Caco-2 (cell line): ENCODE measurements at regions not wholly inside any gene's neighbourhood (a gene's known extent, or its start where the extent isn't known, plus 50 kb on each side); places are given as distances from the start of the nearest gene placed in this dataset.

Source experiments
- BruUV-seq: library from RNA; stranded (reverse); fragments of 400-500 nt; replicated peaks from 2 replicates; lab custom pipeline; 2021; lab: Mats Ljungman, UMichigan
- CTCF ChIA-PET: fragments of 300-600 bp; sonication (Branson Sonifier 250); formaldehyde crosslinking; loops from one replicate; lab custom pipeline; 2022; ENCODE audit warnings: antibody characterized with exemption; lab: Charles Lee
- POLR2A ChIA-PET: fragments of 300-600 bp; sonication (Branson Sonifier 250); formaldehyde crosslinking; loops from one replicate; lab custom pipeline; 2022; ENCODE audit warnings: antibody characterized with exemption; lab: Charles Lee
- DNase-seq, 2 experiments: peaks; one replicate each; pipeline versions ENCODE4 v3.0.0 to v3.0.0-alpha.2; 2020 to 2022
- H3K27me3 ChIP-seq: replicated peaks from 2 replicates; pipeline ENCODE4 v1.6.0; 2011; ENCODE audit warnings: low read length; ENCODE audit not compliant: control insufficient read depth, insufficient read depth
- H3K36me3 ChIP-seq: 2 replicates; pipeline ENCODE4 v1.5.1; 2011; ENCODE audit warnings: low read length; ENCODE audit not compliant: control insufficient read depth, insufficient read depth
- H3K4me1 ChIP-seq: fragments of 250-450 bp; sonication (Bioruptor Pico); 2 replicates; pipeline ENCODE4 v1.5.1; 2020; ENCODE audit warnings: mild to moderate bottlenecking
- H3K4me3 ChIP-seq: 2 replicates; pipeline ENCODE4 v1.5.1; 2011; ENCODE audit warnings: low read depth, mild to moderate bottlenecking, control low read depth, low read length
- H3K9me3 ChIP-seq: fragments of 250-450 bp; sonication (Bioruptor Pico); 2 replicates; pipeline ENCODE4 v1.5.1; 2020; ENCODE audit warnings: mild to moderate bottlenecking, moderate library complexity
- H3K27ac Mint-ChIP-seq: one replicate; pipeline ENCODE4 v1.8.0; 2022; ENCODE audit warnings: mixed read lengths; ENCODE audit not compliant: unreplicated experiment
- H3K27me3 Mint-ChIP-seq: one replicate; pipeline ENCODE4 v1.8.0; 2022; ENCODE audit warnings: mixed read lengths; ENCODE audit not compliant: insufficient read depth, unreplicated experiment
- H3K36me3 Mint-ChIP-seq: one replicate; pipeline ENCODE4 v1.8.0; 2022; ENCODE audit warnings: mild to moderate bottlenecking, mixed read lengths; ENCODE audit not compliant: insufficient read depth, unreplicated experiment
- H3K4me1 Mint-ChIP-seq: one replicate; pipeline ENCODE4 v1.8.0; 2022; ENCODE audit warnings: low read depth, mixed read lengths; ENCODE audit not compliant: unreplicated experiment
- H3K4me3 Mint-ChIP-seq: one replicate; pipeline ENCODE4 v1.8.0; 2022; ENCODE audit warnings: mild to moderate bottlenecking, moderate library complexity, mixed read lengths; ENCODE audit not compliant: unreplicated experiment
- H3K9me3 Mint-ChIP-seq: one replicate; pipeline ENCODE4 v1.8.0; 2022; ENCODE audit warnings: mixed read lengths; ENCODE audit not compliant: unreplicated experiment
- CTCF ChIP-seq, 2 experiments: fragments of 200-600 bp in 1 of 2; IDR thresholded peaks; 1 replicate in 1 of 2; 2 replicates in 1 of 2; pipeline versions ENCODE4 v1.5.1 to v1.8.0; 2011 to 2022; ENCODE audit warnings: antibody characterized with exemption in 1 of 2, control low read depth in 1 of 2, inconsistent platforms in 1 of 2, low read depth in 1 of 2, low read length in 1 of 2, mild to moderate bottlenecking in 1 of 2, moderate library complexity in 1 of 2; ENCODE audit not compliant: insufficient read depth in 1 of 2, severe bottlenecking in 1 of 2, unreplicated experiment in 1 of 2
- intact Hi-C: fragments of 100-400 bp; cut with micrococcal nuclease; formaldehyde crosslinking; loops from one replicate; pipeline ENCODE4 v1.10.0; 2022; ENCODE audit not compliant: unreplicated experiment

GRCh38 chr6:23413327-23414050 lies 712.5 kb upstream of the NRSN1 start:
- no peak for TF ChIP-seq CTCF (IDR thresholded peaks at IDR 0.05; ENCODE audit: insufficient read depth in 1 of 2, low read depth in 1 of 2, low read length in 1 of 2, severe bottlenecking in 1 of 2, unreplicated experiment in 1 of 2)
- intact Hi-C loops = no loop called here
- Mint-ChIP-seq H3K4me3 (no peak overlapping the region), H3K27ac (no peak overlapping the region), H3K4me1 (no peaks in the 10 kb centered on the region), H3K36me3 (no peaks in the 10 kb centered on the region), H3K9me3 (peaks cover 11% of the 10 kb centered on the region), H3K27me3 (no peaks in the 10 kb centered on the region)
- ChIA-PET POLR2A (no interaction called here), CTCF (no interaction called here)
- no TSS peak for BruUV-seq
- Histone ChIP-seq H3K4me3 (no peak overlapping the region), H3K9me3 (no peaks in the 10 kb centered on the region), H3K27me3 (no peaks in the 10 kb centered on the region), H3K4me1 (no peaks in the 10 kb centered on the region), H3K36me3 (no peaks in the 10 kb centered on the region)
- DNase-seq = no peak

- POLR2A ChIA-PET = no interaction called here
- Mint-ChIP-seq H3K27ac (no peak overlapping the region), H3K4me1 (no peaks in the 10 kb centered on the region), H3K4me3 (no peak overlapping the region), H3K36me3 (no peaks in the 10 kb centered on the region), H3K27me3 (no peaks in the 10 kb centered on the region), H3K9me3 (peaks cover 11% of the 10 kb centered on the region)
- intact Hi-C loops = no loop called here
- Histone ChIP-seq H3K4me1 (no peaks in the 10 kb centered on the region), H3K4me3 (no peak overlapping the region), H3K9me3 (no peaks in the 10 kb centered on the region), H3K36me3 (no peaks in the 10 kb centered on the region), H3K27me3 (no peaks in the 10 kb centered on the region)
- no TSS peak for BruUV-seq
- peak in 1 of 2 experiments; percentile 6 for DNase-seq
- CTCF ChIA-PET = no interaction called here
- no peak for TF ChIP-seq CTCF (IDR thresholded peaks at IDR 0.05; ENCODE audit: insufficient read depth in 1 of 2, low read depth in 1 of 2, low read length in 1 of 2, severe bottlenecking in 1 of 2, unreplicated experiment in 1 of 2)
Observed at GRCh38 chr6:23414051-23414445, 712.0 kb upstream of the NRSN1 start.

- Mint-ChIP-seq H3K4me3 (no peak overlapping the region), H3K36me3 (no peaks in the 10 kb centered on the region), H3K9me3 (peaks cover 11% of the 10 kb centered on the region), H3K27ac (no peak overlapping the region), H3K4me1 (no peaks in the 10 kb centered on the region), H3K27me3 (no peaks in the 10 kb centered on the region)
- H3K27me3 ChIP-seq = no peaks in the 10 kb centered on the region
- no peaks in the 10 kb centered on the region for H3K36me3 ChIP-seq
- POLR2A ChIA-PET = no interaction called here
- no TSS peak for BruUV-seq
- no peak for TF ChIP-seq CTCF (IDR thresholded peaks at IDR 0.05; ENCODE audit: insufficient read depth in 1 of 2, low read depth in 1 of 2, low read length in 1 of 2, severe bottlenecking in 1 of 2, unreplicated experiment in 1 of 2)
- intact Hi-C loops = no loop called here
- no peaks in the 10 kb centered on the region for H3K9me3 ChIP-seq
- H3K4me3 ChIP-seq = no peak overlapping the region
- CTCF ChIA-PET = interaction anchor here (0.6 kb wide), 1 partner anchor 76 kb away, joined by 3 read pairs; no protein-coding TSS in a partner anchor
- DNase-seq = no peak
- no peaks in the 10 kb centered on the region for H3K4me1 ChIP-seq
Observed at GRCh38 chr6:23414922-23415321, 711.1 kb upstream of the NRSN1 start.
